Skeletal muscle satellite cell (primary cell): ENCODE measurements at regions not wholly inside any gene's neighbourhood (a gene's known extent, or its start where the extent isn't known, plus 50 kb on each side); places are given as distances from the start of the nearest gene placed in this dataset.

ENCODE experiments used
- H3K27me3 ChIP-seq: 2 replicates; pipeline ENCODE4 v1.7.0; 2013; ENCODE audit warnings: low read length; ENCODE audit not compliant: control insufficient read depth, insufficient read depth
- H3K36me3 ChIP-seq: 2 replicates; pipeline ENCODE4 v1.7.0; 2013; ENCODE audit warnings: mild to moderate bottlenecking, control low read depth, low read length; ENCODE audit not compliant: insufficient read depth
- H3K4me1 ChIP-seq: 2 replicates; pipeline ENCODE4 v1.7.0; 2013; ENCODE audit warnings: low read length; ENCODE audit not compliant: control insufficient read depth, insufficient read depth
- H3K4me2 ChIP-seq: 2 replicates; pipeline ENCODE4 v1.7.0; 2013; ENCODE audit warnings: mild to moderate bottlenecking, low read length
- H3K4me3 ChIP-seq: 2 replicates; pipeline ENCODE4 v1.7.0; 2013; ENCODE audit warnings: low read length
- H3K9ac ChIP-seq: 2 replicates; pipeline ENCODE4 v1.7.0; 2013; ENCODE audit warnings: mild to moderate bottlenecking, low read depth, low read length, moderate library complexity
- H3K9me3 ChIP-seq: replicated peaks from 2 replicates; pipeline ENCODE4 v1.7.0; 2013; ENCODE audit warnings: mild to moderate bottlenecking, control low read depth, low read length

GRCh38 chr4:56200275-56200674 is 187.0 kb downstream of the AASDH start:
- no peaks in the 10 kb centered on the region for H3K36me3 ChIP-seq
- no peak overlapping the region for H3K4me2 ChIP-seq
- H3K4me1 ChIP-seq, result no peaks in the 10 kb centered on the region
- H3K4me3 ChIP-seq, result no peak overlapping the region
- H3K27me3 ChIP-seq, result no peaks in the 10 kb centered on the region
- H3K9me3 ChIP-seq, result no peaks in the 10 kb centered on the region
- no peak overlapping the region for H3K9ac ChIP-seq

- Histone ChIP-seq H3K36me3 (no peaks in the 10 kb centered on the region), H3K9ac (no peak overlapping the region), H3K27me3 (no peaks in the 10 kb centered on the region), H3K4me1 (no peaks in the 10 kb centered on the region), H3K4me2 (no peak overlapping the region), H3K4me3 (no peak overlapping the region), H3K9me3 (no peaks in the 10 kb centered on the region)
Observed at GRCh38 chr4:56198265-56198664, 189.0 kb downstream of the AASDH start.

GRCh38 chr4:56197387-56197786 is 189.9 kb downstream of the AASDH start:
- no peak overlapping the region for H3K4me3 ChIP-seq

GRCh38 chr4:56195025-56195424 is 192.3 kb downstream of the AASDH start:
- Histone ChIP-seq H3K36me3 (no peaks in the 10 kb centered on the region), H3K9ac (no peak overlapping the region), H3K4me2 (no peak overlapping the region), H3K9me3 (no peaks in the 10 kb centered on the region), H3K4me3 (no peak overlapping the region), H3K27me3 (no peaks in the 10 kb centered on the region), H3K4me1 (no peaks in the 10 kb centered on the region)

More at GRCh38 chr4:56197387-56197786, 189.9 kb downstream of the AASDH start:
- Histone ChIP-seq H3K27me3 (no peaks in the 10 kb centered on the region), H3K9me3 (no peaks in the 10 kb centered on the region), H3K9ac (no peak overlapping the region), H3K4me2 (no peak overlapping the region), H3K36me3 (no peaks in the 10 kb centered on the region), H3K4me1 (no peaks in the 10 kb centered on the region)

- Histone ChIP-seq H3K36me3 (no peaks in the 10 kb centered on the region), H3K9me3 (no peaks in the 10 kb centered on the region), H3K4me3 (no peak overlapping the region), H3K4me1 (no peaks in the 10 kb centered on the region), H3K27me3 (no peaks in the 10 kb centered on the region), H3K9ac (no peak overlapping the region), H3K4me2 (no peak overlapping the region)
Observed at GRCh38 chr4:56191534-56191933, 195.8 kb downstream of the AASDH start.

- H3K9ac ChIP-seq, result no peak overlapping the region
- H3K27me3 ChIP-seq, result no peaks in the 10 kb centered on the region
- no peak overlapping the region for H3K4me3 ChIP-seq
- no peaks in the 10 kb centered on the region for H3K36me3 ChIP-seq
- no peaks in the 10 kb centered on the region for H3K4me1 ChIP-seq
- no peak overlapping the region for H3K4me2 ChIP-seq
- no peaks in the 10 kb centered on the region for H3K9me3 ChIP-seq
Observed at GRCh38 chr4:56187688-56188087, 199.6 kb downstream of the AASDH start.

- Histone ChIP-seq H3K4me3 (no peak overlapping the region), H3K4me2 (no peak overlapping the region), H3K9ac (no peak overlapping the region), H3K27me3 (no peaks in the 10 kb centered on the region), H3K36me3 (no peaks in the 10 kb centered on the region), H3K4me1 (no peaks in the 10 kb centered on the region), H3K9me3 (no peaks in the 10 kb centered on the region)
Observed at GRCh38 chr4:56186808-56187523, 200.3 kb downstream of the AASDH start.

GRCh38 chr4:56185901-56186300 is 201.4 kb downstream of the AASDH start:
- no peaks in the 10 kb centered on the region for H3K9me3 ChIP-seq
- H3K9ac ChIP-seq, result no peak overlapping the region
- no peaks in the 10 kb centered on the region for H3K27me3 ChIP-seq
- H3K4me1 ChIP-seq, result no peaks in the 10 kb centered on the region
- H3K4me3 ChIP-seq, result no peak overlapping the region
- H3K4me2 ChIP-seq, result no peak overlapping the region
- H3K36me3 ChIP-seq, result no peaks in the 10 kb centered on the region

GRCh38 chr4:56184214-56184613 is 203.1 kb downstream of the AASDH start:
- no peak overlapping the region for H3K4me2 ChIP-seq
- H3K27me3 ChIP-seq, result no peaks in the 10 kb centered on the region
- H3K4me1 ChIP-seq, result no peaks in the 10 kb centered on the region
- no peaks in the 10 kb centered on the region for H3K9me3 ChIP-seq
- no peaks in the 10 kb centered on the region for H3K36me3 ChIP-seq
- H3K9ac ChIP-seq, result no peak overlapping the region
- H3K4me3 ChIP-seq, result no peak overlapping the region

- H3K4me2 ChIP-seq, result no peak overlapping the region
- H3K36me3 ChIP-seq, result no peaks in the 10 kb centered on the region
- no peak overlapping the region for H3K4me3 ChIP-seq
- no peaks in the 10 kb centered on the region for H3K27me3 ChIP-seq
- no peaks in the 10 kb centered on the region for H3K9me3 ChIP-seq
- no peak overlapping the region for H3K9ac ChIP-seq
- no peaks in the 10 kb centered on the region for H3K4me1 ChIP-seq
Observed at GRCh38 chr4:56183344-56183959, 203.8 kb downstream of the AASDH start.

- Histone ChIP-seq H3K4me2 (no peak overlapping the region), H3K9me3 (no peaks in the 10 kb centered on the region), H3K27me3 (no peaks in the 10 kb centered on the region), H3K4me1 (no peaks in the 10 kb centered on the region), H3K4me3 (no peak overlapping the region), H3K9ac (no peak overlapping the region), H3K36me3 (no peaks in the 10 kb centered on the region)
Observed at GRCh38 chr4:56182356-56182755, 204.9 kb downstream of the AASDH start.
